MM.1S (cell line): ENCODE measurements at regions not wholly inside any gene's neighbourhood (a gene's known extent, or its start where the extent isn't known, plus 50 kb on each side); places are given as distances from the start of the nearest gene placed in this dataset.

Experiments used
- DNase-seq: peaks from one replicate; pipeline ENCODE4 v3.0.0-alpha.2; 2015
- H2AFZ ChIP-seq: fragments of 300-600 bp; sonication (generic); 2 replicates; pipeline ENCODE4 v1.6.0; 2016; ENCODE audit warnings: antibody characterized with exemption, low read length
- H3F3A ChIP-seq: fragments of 300-600 bp; sonication (generic); 2 replicates; pipeline ENCODE4 v1.6.1; 2016; ENCODE audit warnings: mild to moderate bottlenecking, antibody characterized with exemption, low read length, moderate library complexity, mixed read lengths; ENCODE audit not compliant: insufficient read depth
- H3K27ac ChIP-seq: fragments of 300-600 bp; sonication (generic); 2 replicates; pipeline ENCODE4 v1.5.1; 2016; ENCODE audit warnings: mild to moderate bottlenecking, low read length
- H3K27me3 ChIP-seq: fragments of 300-600 bp; sonication (generic); replicated peaks from 2 replicates; pipeline ENCODE4 v1.6.0; 2016; ENCODE audit warnings: low read length; ENCODE audit not compliant: insufficient read depth
- H3K36me3 ChIP-seq: fragments of 300-600 bp; sonication (generic); replicated peaks from 2 replicates; pipeline ENCODE4 v1.6.1; 2016; ENCODE audit warnings: mild to moderate bottlenecking, low read length, mixed read lengths; ENCODE audit not compliant: insufficient read depth
- H3K4me1 ChIP-seq: fragments of 300-600 bp; sonication (generic); 2 replicates; pipeline ENCODE4 v1.6.1; 2016; ENCODE audit warnings: low read length, mixed read lengths
- H3K4me2 ChIP-seq: fragments of 300-600 bp; sonication (generic); 2 replicates; pipeline ENCODE4 v1.6.0; 2016; ENCODE audit warnings: low read depth, low read length
- H3K4me3 ChIP-seq: fragments of 300-600 bp; sonication (generic); 2 replicates; pipeline ENCODE4 v1.5.1; 2016; ENCODE audit warnings: low read length, mixed read lengths
- H3K79me2 ChIP-seq: fragments of 300-600 bp; sonication (generic); 2 replicates; pipeline ENCODE4 v1.6.1; 2016; ENCODE audit warnings: mixed run types, low read length, mixed read lengths
- H3K9ac ChIP-seq: fragments of 300-600 bp; sonication (generic); 2 replicates; pipeline ENCODE4 v1.6.1; 2016; ENCODE audit warnings: low read length, mixed read lengths
- H3K9me2 ChIP-seq: fragments of 300-600 bp; sonication (generic); replicated peaks from 2 replicates; pipeline ENCODE4 v1.6.1; 2016; ENCODE audit warnings: mild to moderate bottlenecking, low read length, mixed read lengths; ENCODE audit not compliant: insufficient read depth
- H3K9me3 ChIP-seq: fragments of 300-600 bp; sonication (generic); replicated peaks from 2 replicates; pipeline ENCODE4 v1.6.1; 2016; ENCODE audit warnings: mild to moderate bottlenecking, low read length, mixed read lengths; ENCODE audit not compliant: insufficient read depth
- H4K20me1 ChIP-seq: fragments of 300-600 bp; sonication (generic); 2 replicates; pipeline ENCODE4 v1.6.1; 2016; ENCODE audit warnings: mild to moderate bottlenecking, low read length, moderate library complexity, mixed read lengths; ENCODE audit not compliant: insufficient read depth
- EZH2 ChIP-seq: fragments of 300-600 bp; sonication (generic); optimal IDR thresholded peaks from 2 replicates; pipeline ENCODE3; 2017; ENCODE audit warnings: low read depth, mild to moderate bottlenecking, antibody characterized with exemption, low read length, mixed read lengths
- EZH2phosphoT487 ChIP-seq: fragments of 300-600 bp; sonication (generic); IDR thresholded peaks from 2 replicates; pipeline ENCODE4 v1.6.1; 2018; ENCODE audit warnings: antibody characterized with exemption, low read length
- TF ChIP-seq, protein P1 (sequence below): fragments of 300-600 bp; sonication (generic); IDR thresholded peaks from 2 replicates; pipeline ENCODE4 v1.5.1; 2016; ENCODE audit warnings: antibody characterized with exemption, low read length, mixed read lengths

DNA sequence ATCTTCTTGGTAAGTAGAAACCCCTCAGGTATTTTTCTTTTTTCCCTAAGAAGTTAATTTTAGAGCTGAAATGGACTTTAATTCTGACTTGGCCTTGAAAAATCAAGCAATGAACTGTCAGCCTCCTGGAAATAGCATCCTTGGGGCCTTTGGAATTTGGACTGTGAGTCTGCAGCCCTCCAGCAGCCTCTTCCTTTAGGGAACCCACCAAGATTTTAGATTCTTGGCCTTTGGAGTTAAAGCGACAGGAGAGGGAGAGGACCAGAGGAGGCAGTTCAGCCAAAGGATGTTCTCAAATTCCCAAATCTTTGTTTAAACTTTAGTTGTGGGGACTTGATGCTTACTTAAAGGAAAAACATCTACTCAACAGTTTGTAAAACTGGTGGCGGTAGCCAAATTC lies 288.6 kb downstream of the AACS start:
- no peak overlapping the region for H3K4me3 ChIP-seq
- DNase-seq, result no peak
- no peaks in the 10 kb centered on the region for H3K9me3 ChIP-seq
- TF ChIP-seq EZH2 (no peak), EZH2phosphoT487 (no peak)
- TF ChIP-seq, protein P1, sequence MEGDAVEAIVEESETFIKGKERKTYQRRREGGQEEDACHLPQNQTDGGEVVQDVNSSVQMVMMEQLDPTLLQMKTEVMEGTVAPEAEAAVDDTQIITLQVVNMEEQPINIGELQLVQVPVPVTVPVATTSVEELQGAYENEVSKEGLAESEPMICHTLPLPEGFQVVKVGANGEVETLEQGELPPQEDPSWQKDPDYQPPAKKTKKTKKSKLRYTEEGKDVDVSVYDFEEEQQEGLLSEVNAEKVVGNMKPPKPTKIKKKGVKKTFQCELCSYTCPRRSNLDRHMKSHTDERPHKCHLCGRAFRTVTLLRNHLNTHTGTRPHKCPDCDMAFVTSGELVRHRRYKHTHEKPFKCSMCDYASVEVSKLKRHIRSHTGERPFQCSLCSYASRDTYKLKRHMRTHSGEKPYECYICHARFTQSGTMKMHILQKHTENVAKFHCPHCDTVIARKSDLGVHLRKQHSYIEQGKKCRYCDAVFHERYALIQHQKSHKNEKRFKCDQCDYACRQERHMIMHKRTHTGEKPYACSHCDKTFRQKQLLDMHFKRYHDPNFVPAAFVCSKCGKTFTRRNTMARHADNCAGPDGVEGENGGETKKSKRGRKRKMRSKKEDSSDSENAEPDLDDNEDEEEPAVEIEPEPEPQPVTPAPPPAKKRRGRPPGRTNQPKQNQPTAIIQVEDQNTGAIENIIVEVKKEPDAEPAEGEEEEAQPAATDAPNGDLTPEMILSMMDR, result no peak
- H3K4me2 ChIP-seq, result no peak overlapping the region
- H3F3A ChIP-seq, result no peaks in the 10 kb centered on the region
- H2AFZ ChIP-seq, result no peak overlapping the region
- no peaks in the 10 kb centered on the region for H3K27me3 ChIP-seq
- H4K20me1 ChIP-seq, result no peaks in the 10 kb centered on the region
- no peak overlapping the region for H3K27ac ChIP-seq
- H3K4me1 ChIP-seq, result no peaks in the 10 kb centered on the region
- no peaks in the 10 kb centered on the region for H3K36me3 ChIP-seq
- H3K79me2 ChIP-seq, result no peaks in the 10 kb centered on the region
- H3K9me2 ChIP-seq, result no peaks in the 10 kb centered on the region
- H3K9ac ChIP-seq, result no peak overlapping the region

DNA sequence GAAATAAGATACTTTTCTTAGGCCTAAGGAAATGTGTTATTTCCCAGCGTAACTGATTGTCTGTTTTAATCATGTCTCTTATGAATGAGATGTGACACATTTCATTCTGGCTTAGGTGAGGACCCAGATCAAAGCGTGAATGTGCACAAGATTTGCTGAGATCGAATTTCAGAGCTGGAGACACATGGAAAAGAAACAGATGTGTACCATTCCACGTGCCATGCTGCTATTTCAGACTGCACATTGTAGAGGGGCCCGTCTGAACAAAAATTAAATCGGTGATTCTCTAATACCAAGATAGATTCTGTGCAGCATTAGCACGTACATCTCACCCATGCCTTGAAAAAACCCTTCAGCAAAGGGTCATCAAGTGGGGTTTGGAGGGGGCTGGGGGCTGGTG lies 290.4 kb downstream of the AACS start:
- no peaks in the 10 kb centered on the region for H3K36me3 ChIP-seq
- DNase-seq, result no peak
- H3F3A ChIP-seq, result no peaks in the 10 kb centered on the region
- no peak overlapping the region for H2AFZ ChIP-seq
- no peaks in the 10 kb centered on the region for H4K20me1 ChIP-seq
- no peak overlapping the region for H3K9ac ChIP-seq
- no peak for TF ChIP-seq EZH2
- TF ChIP-seq EZH2phosphoT487, result no peak
- TF ChIP-seq, protein P1, result no peak
- no peak overlapping the region for H3K27ac ChIP-seq
- no peaks in the 10 kb centered on the region for H3K9me3 ChIP-seq
- no peaks in the 10 kb centered on the region for H3K9me2 ChIP-seq
- H3K79me2 ChIP-seq, result no peaks in the 10 kb centered on the region
- no peaks in the 10 kb centered on the region for H3K27me3 ChIP-seq
- H3K4me3 ChIP-seq, result no peak overlapping the region
- no peak overlapping the region for H3K4me2 ChIP-seq
- no peaks in the 10 kb centered on the region for H3K4me1 ChIP-seq

DNA sequence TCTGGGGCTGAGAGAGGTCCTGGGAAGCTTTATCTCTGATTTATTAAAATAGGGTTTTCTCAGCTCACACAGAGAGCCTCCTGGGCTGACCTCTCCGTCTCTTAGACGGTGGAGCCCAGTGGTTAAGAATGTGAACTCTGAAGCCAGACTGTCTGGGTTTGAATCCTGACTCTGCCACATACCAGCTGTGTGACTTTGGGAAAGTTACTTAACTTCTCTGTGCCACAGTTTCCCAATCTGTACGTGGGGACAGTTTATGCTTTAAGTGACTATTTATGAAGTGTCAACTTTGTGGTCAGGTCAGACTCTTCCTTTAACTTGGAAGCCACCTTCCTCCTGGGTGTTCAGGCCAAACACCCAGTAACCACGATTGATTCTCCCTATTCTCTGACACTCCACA lies 290.9 kb downstream of the AACS start:
- H3K27me3 ChIP-seq, result no peaks in the 10 kb centered on the region

More for the DNA sequence above, 290.9 kb downstream of the AACS start:
- H3K4me2 ChIP-seq, result no peak overlapping the region
- H3K4me3 ChIP-seq, result no peak overlapping the region
- H3F3A ChIP-seq, result no peaks in the 10 kb centered on the region
- no peaks in the 10 kb centered on the region for H3K4me1 ChIP-seq
- H2AFZ ChIP-seq, result no peak overlapping the region
- DNase-seq, result no peak
- no peaks in the 10 kb centered on the region for H3K79me2 ChIP-seq
- no peaks in the 10 kb centered on the region for H3K9me2 ChIP-seq
- no peaks in the 10 kb centered on the region for H4K20me1 ChIP-seq
- no peaks in the 10 kb centered on the region for H3K9me3 ChIP-seq
- H3K9ac ChIP-seq, result no peak overlapping the region
- TF ChIP-seq, protein P1, result no peak
- TF ChIP-seq EZH2phosphoT487 (no peak), EZH2 (no peak)
- no peaks in the 10 kb centered on the region for H3K36me3 ChIP-seq
- no peak overlapping the region for H3K27ac ChIP-seq
